Astrocyte (in vitro differentiated cells and primary cell): ENCODE measurements at regions not wholly inside any gene's neighbourhood (a gene's known extent, or its start where the extent isn't known, plus 50 kb on each side); places are given as distances from the start of the nearest gene placed in this dataset.

Experiments used
- DNase-seq: peaks from one replicate; pipeline ENCODE4 v3.0.0-alpha.2; 2010; ENCODE audit warnings: low read depth
- FAIRE-seq: peaks from 2 replicates; lab custom pipeline; 2011; peaks lifted over from hg19 to GRCh38; lab: Jason Lieb, UNC
- H2AFZ ChIP-seq: 2 replicates; pipeline ENCODE4 v1.6.0; 2012; ENCODE audit warnings: low read depth, low read length, inconsistent platforms
- H3K27ac ChIP-seq: 2 replicates; pipeline ENCODE4 v1.5.1; 2011; ENCODE audit warnings: low read depth, low read length, inconsistent platforms
- H3K27me3 ChIP-seq: 2 replicates; pipeline ENCODE4 v1.6.0; 2011; ENCODE audit warnings: low read length, inconsistent platforms; ENCODE audit not compliant: insufficient read depth
- H3K36me3 ChIP-seq: 2 replicates; pipeline ENCODE4 v1.5.1; 2011; ENCODE audit warnings: low read length, inconsistent platforms; ENCODE audit not compliant: insufficient read depth
- H3K4me1 ChIP-seq: 2 replicates; pipeline ENCODE4 v1.5.1; 2011; ENCODE audit warnings: low read length, inconsistent platforms; ENCODE audit not compliant: insufficient read depth
- H3K4me2 ChIP-seq: 2 replicates; pipeline ENCODE4 v1.6.0; 2012; ENCODE audit warnings: low read length, inconsistent platforms
- H3K4me3 ChIP-seq: 2 replicates; pipeline ENCODE4 v1.5.1; 2011; ENCODE audit warnings: low read depth, mild to moderate bottlenecking, low read length, inconsistent platforms; ENCODE audit not compliant: insufficient read depth
- H3K79me2 ChIP-seq: 2 replicates; pipeline ENCODE4 v1.6.0; 2012; ENCODE audit warnings: mild to moderate bottlenecking, low read length, inconsistent platforms; ENCODE audit not compliant: insufficient read depth
- H3K9ac ChIP-seq: 2 replicates; pipeline ENCODE4 v1.6.0; 2012; ENCODE audit warnings: mild to moderate bottlenecking, low read length, inconsistent platforms
- H3K9me3 ChIP-seq: 2 replicates; pipeline ENCODE4 v1.5.1; 2012; ENCODE audit warnings: low read depth, mild to moderate bottlenecking, low read length, inconsistent platforms; ENCODE audit not compliant: insufficient read depth
- H4K20me1 ChIP-seq: 2 replicates; pipeline ENCODE4 v1.6.0; 2012; ENCODE audit warnings: low read length, inconsistent platforms; ENCODE audit not compliant: insufficient read depth
- H3K27ac Mint-ChIP-seq: one replicate; pipeline ENCODE4 v1.8.0; 2021; ENCODE audit warnings: mild to moderate bottlenecking, mixed read lengths; ENCODE audit not compliant: unreplicated experiment
- H3K27me3 Mint-ChIP-seq: one replicate; pipeline ENCODE4 v1.8.0; 2021; ENCODE audit warnings: low read depth, mixed read lengths; ENCODE audit not compliant: unreplicated experiment
- H3K36me3 Mint-ChIP-seq: one replicate; pipeline ENCODE4 v1.8.0; 2021; ENCODE audit warnings: low read depth, mixed read lengths; ENCODE audit not compliant: unreplicated experiment
- H3K4me1 Mint-ChIP-seq: one replicate; pipeline ENCODE4 v1.8.0; 2021; ENCODE audit warnings: low read depth, mixed read lengths; ENCODE audit not compliant: unreplicated experiment
- H3K4me3 Mint-ChIP-seq: one replicate; pipeline ENCODE4 v1.8.0; 2021; ENCODE audit warnings: mild to moderate bottlenecking, moderate library complexity, mixed read lengths; ENCODE audit not compliant: unreplicated experiment
- H3K9me3 Mint-ChIP-seq: one replicate; pipeline ENCODE4 v1.8.0; 2021; ENCODE audit warnings: mild to moderate bottlenecking, mixed read lengths; ENCODE audit not compliant: unreplicated experiment
- CTCF ChIP-seq: IDR thresholded peaks from 2 replicates; pipeline ENCODE4 v1.5.1; 2011; ENCODE audit warnings: low read depth, mild to moderate bottlenecking, inconsistent platforms, low read length, moderate library complexity; ENCODE audit not compliant: insufficient read depth
- EZH2 ChIP-seq: IDR thresholded peaks from 2 replicates; pipeline ENCODE4 v1.6.1; 2012; ENCODE audit warnings: mild to moderate bottlenecking, low read length, inconsistent platforms; ENCODE audit not compliant: insufficient read depth

- no peak for TF ChIP-seq EZH2
- TF ChIP-seq CTCF = no peak
- Histone ChIP-seq H3K27me3 (no peaks in the 10 kb centered on the region), H2AFZ (peak overlapping the region; percentile 25), H3K4me1 (peaks cover 19% of the 10 kb centered on the region), H3K4me3 (peak overlapping the region; percentile 19), H3K27ac (peak overlapping the region; percentile 66), H3K36me3 (no peaks in the 10 kb centered on the region), H4K20me1 (no peaks in the 10 kb centered on the region), H3K9me3 (no peaks in the 10 kb centered on the region), H3K9ac (peak overlapping the region; percentile 21), H3K79me2 (no peaks in the 10 kb centered on the region), H3K4me2 (peak overlapping the region; percentile 75)
- H3K9me3 Mint-ChIP-seq = no peaks in the 10 kb centered on the region
- peaks cover 23% of the 10 kb centered on the region for H3K4me1 Mint-ChIP-seq
- peak overlapping the region; percentile 87 for H3K27ac Mint-ChIP-seq
- no peak overlapping the region for H3K4me3 Mint-ChIP-seq
- DNase-seq (peak; percentile 98), FAIRE-seq (peak; percentile 99)
- H3K27me3 Mint-ChIP-seq = no peaks in the 10 kb centered on the region
- H3K36me3 Mint-ChIP-seq = no peaks in the 10 kb centered on the region
Measured at GRCh38 chr4:19776021-19776459, 475.7 kb upstream of the SLIT2 start.

GRCh38 chr4:19774690-19775256 lies 476.9 kb upstream of the SLIT2 start:
- no peaks in the 10 kb centered on the region for H3K27me3 ChIP-seq
- no peaks in the 10 kb centered on the region for H3K9me3 ChIP-seq
- no peak overlapping the region for H3K4me3 ChIP-seq
- no peaks in the 10 kb centered on the region for H3K36me3 Mint-ChIP-seq
- peak overlapping the region; percentile 31 for H3K4me2 ChIP-seq
- peak overlapping the region; percentile 29 for H3K27ac ChIP-seq
- TF ChIP-seq EZH2 = no peak
- TF ChIP-seq CTCF = no peak
- H3K27ac Mint-ChIP-seq = no peak overlapping the region
- no peaks in the 10 kb centered on the region for H4K20me1 ChIP-seq
- H3K9me3 Mint-ChIP-seq = no peaks in the 10 kb centered on the region
- H3K9ac ChIP-seq = no peak overlapping the region
- no peak overlapping the region for H3K4me3 Mint-ChIP-seq
- peaks cover 19% of the 10 kb centered on the region for H3K4me1 ChIP-seq
- peaks cover 23% of the 10 kb centered on the region for H3K4me1 Mint-ChIP-seq
- FAIRE-seq (no peak), DNase-seq (no peak)
- no peaks in the 10 kb centered on the region for H3K36me3 ChIP-seq
- H3K79me2 ChIP-seq = no peaks in the 10 kb centered on the region
- no peak overlapping the region for H2AFZ ChIP-seq
- H3K27me3 Mint-ChIP-seq = no peaks in the 10 kb centered on the region

- Histone ChIP-seq H4K20me1 (no peaks in the 10 kb centered on the region), H3K4me2 (no peak overlapping the region), H3K9me3 (no peaks in the 10 kb centered on the region), H3K4me3 (no peak overlapping the region), H2AFZ (no peak overlapping the region), H3K27me3 (no peaks in the 10 kb centered on the region), H3K27ac (no peak overlapping the region), H3K4me1 (peaks cover 19% of the 10 kb centered on the region), H3K79me2 (no peaks in the 10 kb centered on the region), H3K36me3 (no peaks in the 10 kb centered on the region), H3K9ac (no peak overlapping the region)
- no peaks in the 10 kb centered on the region for H3K27me3 Mint-ChIP-seq
- H3K4me1 Mint-ChIP-seq = peaks cover 23% of the 10 kb centered on the region
- DNase-seq (no peak), FAIRE-seq (no peak)
- H3K27ac Mint-ChIP-seq = no peak overlapping the region
- no peak for TF ChIP-seq CTCF
- TF ChIP-seq EZH2 = no peak
- no peaks in the 10 kb centered on the region for H3K9me3 Mint-ChIP-seq
- no peaks in the 10 kb centered on the region for H3K36me3 Mint-ChIP-seq
- no peak overlapping the region for H3K4me3 Mint-ChIP-seq
Measured at GRCh38 chr4:19772581-19772980, 479.1 kb upstream of the SLIT2 start.
